Middle frontal gyrus (tissue), 1 donor: ENCODE measurements at regions not wholly inside any gene's neighbourhood (a gene's known extent, or its start where the extent isn't known, plus 50 kb on each side); places are given as distances from the start of the nearest gene placed in this dataset.

Experiments used
- DNase-seq: peaks from one replicate; pipeline ENCODE4 v3.0.0-alpha.2; 2015; ENCODE audit warnings: low spot score; ENCODE audit errors: extremely low spot score

DNA sequence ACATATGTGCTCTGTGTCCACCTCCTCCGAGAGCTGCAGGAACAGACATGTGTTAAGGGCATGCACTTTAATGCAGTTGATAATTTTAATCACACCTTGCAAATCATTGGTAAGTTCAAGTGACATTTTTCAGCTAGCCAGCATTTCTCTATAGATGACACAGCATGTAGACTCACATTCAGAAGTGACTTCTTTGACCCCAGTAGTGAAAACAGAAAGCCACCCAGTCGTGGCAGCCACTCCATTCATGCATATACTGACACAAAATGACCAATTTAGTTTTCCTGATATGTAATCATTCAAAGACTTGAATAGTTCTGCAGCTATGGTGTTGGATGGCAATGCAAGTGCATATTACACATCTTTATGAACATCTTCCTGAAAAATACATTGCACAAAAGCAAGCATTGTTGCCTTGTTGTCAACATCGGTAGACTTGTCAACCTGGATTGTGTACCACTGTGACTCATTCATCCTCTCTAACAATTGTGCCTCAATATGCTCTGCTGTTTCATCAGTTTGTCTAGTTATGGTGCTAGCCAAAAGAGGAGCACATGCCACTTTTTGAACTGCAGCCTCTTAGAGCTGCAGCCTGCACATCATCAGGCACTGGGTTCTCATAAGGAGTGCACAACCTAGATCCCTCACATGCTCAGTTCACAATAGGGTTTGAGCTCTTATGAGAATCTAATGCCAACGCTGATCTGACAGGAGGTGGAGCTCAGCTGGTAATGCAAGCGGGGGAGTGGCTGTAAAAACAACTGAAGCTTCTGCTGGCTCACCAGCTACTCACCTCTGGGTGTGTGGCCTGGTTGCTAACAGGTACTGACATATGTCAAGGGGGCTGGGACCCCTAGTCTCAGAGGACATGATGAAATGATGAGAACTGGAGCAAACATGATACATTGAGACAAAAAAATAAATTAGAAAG, 622.0 kb downstream of the PYDC2 start:
- DNase-seq: no peak
